ENCODE measurements at regions not wholly inside any gene's neighbourhood (a gene's known extent, or its start where the extent isn't known, plus 50 kb on each side); places are given as distances from the start of the nearest gene placed in this dataset.

- Histone ChIP-seq H3K79me2 (ENCODE audit: control insufficient read depth in 1 of 2, insufficient read depth in 2 of 2, low read length in 2 of 2) (no peaks in the 10 kb centered on the region), H4K20me1 (replicated peaks in 1 of 2; ENCODE audit: control insufficient read depth in 1 of 2, insufficient read depth in 2 of 2, low read length in 2 of 2) (no peaks in the 10 kb centered on the region), H4K8ac (ENCODE audit: extremely low read depth, insufficient read depth, low read length) (no peak overlapping the region), H3K9me3 (ENCODE audit: insufficient read depth in 2 of 2, low read depth in 1 of 2, low read length in 1 of 2) (peaks cover 4 to 7% of the 10 kb centered on the region in 2 experiments), H3K4me1 (replicated peaks in 1 of 4; ENCODE audit: control insufficient read depth in 3 of 4, insufficient read depth in 4 of 4, low read length in 3 of 4) (no peaks in the 10 kb centered on the region), H2BK120ac (replicated peaks; ENCODE audit: low read depth, low read length) (no peak overlapping the region), H3K27me3 (replicated peaks in 1 of 4; ENCODE audit: control insufficient read depth in 3 of 4, extremely low read depth in 1 of 4, insufficient read depth in 3 of 4, low read length in 3 of 4) (no peaks in the 10 kb centered on the region), H3K36me3 (ENCODE audit: control insufficient read depth in 2 of 4, insufficient read depth in 4 of 4, low read length in 3 of 4) (no peaks in the 10 kb centered on the region; a peak in 1 of 8 replicates), H2BK20ac (ENCODE audit: low read length) (no peak overlapping the region), H3K23ac (ENCODE audit: insufficient read length) (no peak overlapping the region), H3K27ac (ENCODE audit: low read depth, low read length) (no peak overlapping the region), H3K79me1 (ENCODE audit: low read depth, low read length) (no peaks in the 10 kb centered on the region), H2BK12ac (ENCODE audit: low read depth, low read length) (no peak overlapping the region), H3K9ac (replicated peaks in 1 of 4; ENCODE audit: extremely low read depth in 1 of 4, low read depth in 3 of 4, low read length in 3 of 4) (no peak overlapping the region), H2BK5ac (ENCODE audit: low read depth, low read length) (no peak overlapping the region), H2BK15ac (ENCODE audit: low read length) (no peak overlapping the region), H2AFZ (ENCODE audit: low read length) (no peak overlapping the region), H3K4ac (replicated peaks; ENCODE audit: insufficient read length, low read depth, low read length) (no peak overlapping the region), H3K14ac (ENCODE audit: insufficient read length) (no peak overlapping the region), H3K18ac (ENCODE audit: extremely low read depth, low read length) (no peak overlapping the region), H2AK5ac (ENCODE audit: low read depth, low read length) (no peak overlapping the region), H3K4me2 (ENCODE audit: insufficient read depth in 1 of 2, low read depth in 2 of 2, low read length in 2 of 2) (no peak overlapping the region), H3K56ac (replicated peaks; ENCODE audit: insufficient read length, low read depth, low read length) (no peak overlapping the region), H4K5ac (ENCODE audit: insufficient read length, low read depth, low read length) (no peak overlapping the region), H3K4me3 (ENCODE audit: extremely low read depth in 1 of 4, insufficient read depth in 2 of 4, low read depth in 3 of 4, low read length in 4 of 4) (no peak overlapping the region), H4K91ac (replicated peaks; ENCODE audit: insufficient read length, low read length) (no peak overlapping the region), H3K23me2 (ENCODE audit: low read depth, low read length) (no peaks in the 10 kb centered on the region)
- ChIA-PET POLR2A (ENCODE audit: partially characterized antibody) (no interaction called here), CTCF (ENCODE audit: partially characterized antibody) (interaction anchor here (0.7 to 4.0 kb wide), 3 partner anchors 9 to 45 kb away, joined by 3 to 19 read pairs (median 3); no protein-coding TSS in a partner anchor)
- FAIRE-seq (no peak), DNase-seq (ENCODE audit: low read depth in 1 of 2, low spot score in 2 of 2) (no peak)
- 94% methylated on average over 6 of the region's 6 CpGs; no CpG with 5 or more reads in 1 of the 2 experiments for WGBS, 2 experiments (ENCODE audit: extremely low coverage in 1 of 2, insufficient coverage in 1 of 2, insufficient read length in 1 of 2, insufficient replicate concordance in 2 of 2, low coverage in 1 of 2, low lambda C conversion rate in 2 of 2, missing lambda C conversion rate in 1 of 2)
- TF ChIP-seq CHD2 (IDR thresholded peaks at IDR 0.05; ENCODE audit: low read length) = no peak
- TF ChIP-seq TAF7 (optimal IDR thresholded peaks at IDR 0.05; ENCODE audit: borderline replicate concordance, low read depth, low read length) = no peak
- TF ChIP-seq EGR1 (IDR thresholded peaks at IDR 0.05; ENCODE audit: borderline replicate concordance, low read depth, low read length) = no peak
- no peak for TF ChIP-seq EP300 (IDR thresholded peaks at IDR 0.05; ENCODE audit: borderline replicate concordance in 1 of 2, low read depth in 2 of 2, low read length in 2 of 2)
- no peak for TF ChIP-seq SUZ12 (IDR thresholded peaks at IDR 0.05; ENCODE audit: low read length)
- TF ChIP-seq RFX5 (IDR thresholded peaks at IDR 0.05; ENCODE audit: borderline replicate concordance, low read depth, low read length) = no peak
- no peak for TF ChIP-seq ATF2 (IDR thresholded peaks at IDR 0.05; ENCODE audit: low read length)
- no peak for TF ChIP-seq SP1 (IDR thresholded peaks at IDR 0.05; ENCODE audit: low read depth, low read length)
- TF ChIP-seq CBX8 (IDR thresholded peaks at IDR 0.05; ENCODE audit: borderline replicate concordance, low read depth, low read length) = no peak
- no peak for TF ChIP-seq SIX5 (IDR thresholded peaks at IDR 0.05; ENCODE audit: low read depth, low read length)
- TF ChIP-seq CREB1 (IDR thresholded peaks at IDR 0.05) = no peak
- no peak for TF ChIP-seq ATF3 (IDR thresholded peaks at IDR 0.05; ENCODE audit: insufficient read depth, low read depth, low read length)
- TF ChIP-seq CTBP2 (IDR thresholded peaks at IDR 0.05; ENCODE audit: borderline replicate concordance, insufficient read depth, insufficient read length, low read length) = no peak
Measured at GRCh38 chr2:215849771-215850170, 163.6 kb downstream of the MREG start.

Data from H1 (cell line).